ENCODE measurements at regions not wholly inside any gene's neighbourhood (a gene's known extent, or its start where the extent isn't known, plus 50 kb on each side); places are given as distances from the start of the nearest gene placed in this dataset.
A peak's percentile ranks its signal among the peaks of the same experiment; 100 is the strongest.

DNA sequence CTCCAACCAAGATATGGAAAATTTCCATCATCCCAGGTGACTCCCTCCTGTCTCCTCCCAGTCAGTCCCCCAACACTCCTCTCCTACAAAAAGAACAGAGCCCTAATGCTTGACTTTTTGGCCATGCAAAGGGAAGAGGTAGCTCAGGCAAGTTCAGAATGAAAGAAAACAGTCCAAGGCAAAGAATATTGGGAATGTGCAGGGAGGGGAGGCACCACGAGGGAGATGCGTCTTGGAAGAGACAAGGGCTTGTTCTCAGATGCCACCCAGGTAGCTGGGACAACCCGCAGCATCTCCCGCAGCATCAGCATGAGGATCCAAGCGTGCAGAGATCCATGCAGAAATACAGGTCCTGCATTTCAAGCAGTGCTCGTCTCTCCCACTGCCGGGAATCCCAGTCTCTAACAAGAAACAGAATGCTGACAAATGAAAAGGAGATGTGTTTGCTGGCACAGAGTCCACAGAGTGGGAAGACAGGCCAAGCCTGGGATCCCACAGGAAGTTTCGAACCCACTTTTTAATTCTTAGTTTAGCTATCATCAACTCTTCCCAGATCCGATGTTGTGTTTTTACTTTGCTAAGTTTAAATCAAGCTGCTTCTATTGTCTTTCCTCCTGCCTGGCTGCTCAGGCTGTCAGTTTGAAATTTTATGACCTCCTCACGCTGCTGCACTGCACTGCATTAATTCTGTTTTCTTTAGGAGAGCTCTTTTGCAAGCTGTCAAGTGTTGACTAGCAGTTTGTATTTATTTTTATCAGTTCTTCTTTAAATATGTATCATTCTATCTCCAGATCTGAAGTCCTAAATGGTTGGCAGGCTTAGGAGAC lies 86.8 kb upstream of the OSMR start:
- 11% methylated on average over 6 of the region's 10 CpGs for WGBS (ENCODE audit: insufficient coverage)
- peak overlapping the region; percentile 67 for H3K27ac ChIP-seq (ENCODE audit: low read length)
- peak; percentile 96 for DNase-seq

DNA sequence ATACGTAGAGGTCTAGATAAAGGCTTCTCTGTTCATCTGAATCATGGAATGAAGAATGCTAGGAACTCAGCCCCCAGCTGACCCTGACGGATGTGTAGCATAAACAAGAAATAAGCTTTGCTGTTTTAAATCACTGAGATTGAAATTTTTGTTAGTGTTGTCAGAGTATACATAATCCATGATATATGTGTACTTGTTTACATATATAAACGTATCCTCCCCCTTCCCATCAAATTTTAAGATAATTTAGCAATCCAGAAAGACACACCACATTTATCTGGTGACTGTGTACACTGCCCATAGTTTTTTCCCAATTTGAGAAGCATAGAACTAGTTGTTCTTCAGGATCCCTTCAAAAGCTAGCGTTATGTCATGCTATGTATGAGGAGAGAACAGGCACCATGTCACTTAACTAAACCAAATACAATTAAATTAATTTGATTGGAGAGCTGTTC lies 80.8 kb upstream of the OSMR start:
- H3K4me3 ChIP-seq (ENCODE audit: low read length) = no peak overlapping the region
- 60% methylated on average over 1 of the region's 4 CpGs for WGBS (ENCODE audit: insufficient coverage)
- no peak for DNase-seq
- no peaks in the 10 kb centered on the region for H3K27me3 ChIP-seq (ENCODE audit: control insufficient read depth, insufficient read depth, low read length)
- peaks cover 4% of the 10 kb centered on the region for H3K4me1 ChIP-seq (ENCODE audit: control insufficient read depth, insufficient read depth, low read length)
- no peaks in the 10 kb centered on the region for H3K36me3 ChIP-seq (ENCODE audit: control insufficient read depth, insufficient read depth, low read length)
- H3K27ac ChIP-seq (ENCODE audit: low read length) = no peak overlapping the region
- H3K9me3 ChIP-seq (replicated peaks; ENCODE audit: control insufficient read depth, low read depth, low read length) = peaks cover 7% of the 10 kb centered on the region

More for the DNA sequence above, 86.8 kb upstream of the OSMR start:
- H3K4me3 ChIP-seq (ENCODE audit: low read length) = peak overlapping the region; percentile 9
- H3K4me1 ChIP-seq (ENCODE audit: control insufficient read depth, insufficient read depth, low read length) = peaks cover 8% of the 10 kb centered on the region
- no peaks in the 10 kb centered on the region for H3K36me3 ChIP-seq (ENCODE audit: control insufficient read depth, insufficient read depth, low read length)
- H3K27me3 ChIP-seq (ENCODE audit: control insufficient read depth, insufficient read depth, low read length) = no peaks in the 10 kb centered on the region
- H3K9me3 ChIP-seq (replicated peaks; ENCODE audit: control insufficient read depth, low read depth, low read length) = no peaks in the 10 kb centered on the region

DNA sequence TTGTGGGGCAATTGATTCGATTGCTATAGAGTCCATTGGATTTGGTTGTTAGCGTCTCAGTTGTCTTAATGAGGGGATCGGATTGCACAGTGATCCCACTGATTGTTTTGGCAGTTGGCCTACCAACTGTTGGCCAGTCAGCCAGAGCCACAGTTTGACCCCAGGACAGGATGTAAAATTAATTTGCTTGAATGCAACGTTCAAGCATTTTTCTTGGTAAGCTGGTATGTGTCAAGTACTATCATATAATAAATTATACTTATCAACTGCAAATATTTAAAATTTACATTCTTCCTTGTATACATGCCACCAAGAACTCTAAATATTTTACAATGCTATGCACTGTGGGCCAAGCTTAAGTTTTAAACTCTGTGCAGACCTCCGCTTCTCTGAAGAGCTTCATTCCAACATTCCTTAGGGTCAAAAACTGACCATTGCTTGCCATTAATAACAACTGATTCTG lies 80.4 kb upstream of the OSMR start:
- H3K4me3 ChIP-seq (ENCODE audit: low read length) = no peak overlapping the region
- no peak for DNase-seq
- no peak overlapping the region for H3K27ac ChIP-seq (ENCODE audit: low read length)
- 71% methylated on average over 2 of the region's 5 CpGs for WGBS (ENCODE audit: insufficient coverage)
- peaks cover 7% of the 10 kb centered on the region for H3K9me3 ChIP-seq (replicated peaks; ENCODE audit: control insufficient read depth, low read depth, low read length)
- H3K27me3 ChIP-seq (ENCODE audit: control insufficient read depth, insufficient read depth, low read length) = no peaks in the 10 kb centered on the region
- H3K36me3 ChIP-seq (ENCODE audit: control insufficient read depth, insufficient read depth, low read length) = no peaks in the 10 kb centered on the region
- H3K4me1 ChIP-seq (ENCODE audit: control insufficient read depth, insufficient read depth, low read length) = peaks cover 4% of the 10 kb centered on the region

DNA sequence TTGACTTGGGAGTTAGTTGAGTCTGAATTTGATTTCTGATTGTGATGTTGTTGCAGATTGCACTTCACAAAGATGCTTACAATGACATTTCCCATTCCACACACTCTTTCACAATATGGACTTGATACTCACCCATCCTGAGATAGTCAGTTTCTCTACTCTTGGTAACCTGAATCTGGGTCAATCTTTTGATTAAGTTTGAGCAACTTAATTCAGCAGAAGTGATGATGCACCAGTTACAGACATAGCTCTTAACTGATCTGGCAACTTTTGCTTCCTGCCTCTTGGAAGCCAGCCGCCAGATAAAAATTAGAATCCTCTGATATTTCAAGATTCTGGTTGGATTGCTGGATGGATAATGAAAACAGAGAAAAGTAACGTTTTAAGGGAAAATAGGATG lies 79.7 kb upstream of the OSMR start:
- DNase-seq = no peak
- H3K36me3 ChIP-seq (ENCODE audit: control insufficient read depth, insufficient read depth, low read length) = no peaks in the 10 kb centered on the region
- peaks cover 4% of the 10 kb centered on the region for H3K4me1 ChIP-seq (ENCODE audit: control insufficient read depth, insufficient read depth, low read length)
- no peak overlapping the region for H3K4me3 ChIP-seq (ENCODE audit: low read length)
- no peaks in the 10 kb centered on the region for H3K27me3 ChIP-seq (ENCODE audit: control insufficient read depth, insufficient read depth, low read length)
- peaks cover 7% of the 10 kb centered on the region for H3K9me3 ChIP-seq (replicated peaks; ENCODE audit: control insufficient read depth, low read depth, low read length)
- WGBS (ENCODE audit: insufficient coverage) = 86% methylated on average over 1 of the region's 2 CpGs
- no peak overlapping the region for H3K27ac ChIP-seq (ENCODE audit: low read length)

DNA sequence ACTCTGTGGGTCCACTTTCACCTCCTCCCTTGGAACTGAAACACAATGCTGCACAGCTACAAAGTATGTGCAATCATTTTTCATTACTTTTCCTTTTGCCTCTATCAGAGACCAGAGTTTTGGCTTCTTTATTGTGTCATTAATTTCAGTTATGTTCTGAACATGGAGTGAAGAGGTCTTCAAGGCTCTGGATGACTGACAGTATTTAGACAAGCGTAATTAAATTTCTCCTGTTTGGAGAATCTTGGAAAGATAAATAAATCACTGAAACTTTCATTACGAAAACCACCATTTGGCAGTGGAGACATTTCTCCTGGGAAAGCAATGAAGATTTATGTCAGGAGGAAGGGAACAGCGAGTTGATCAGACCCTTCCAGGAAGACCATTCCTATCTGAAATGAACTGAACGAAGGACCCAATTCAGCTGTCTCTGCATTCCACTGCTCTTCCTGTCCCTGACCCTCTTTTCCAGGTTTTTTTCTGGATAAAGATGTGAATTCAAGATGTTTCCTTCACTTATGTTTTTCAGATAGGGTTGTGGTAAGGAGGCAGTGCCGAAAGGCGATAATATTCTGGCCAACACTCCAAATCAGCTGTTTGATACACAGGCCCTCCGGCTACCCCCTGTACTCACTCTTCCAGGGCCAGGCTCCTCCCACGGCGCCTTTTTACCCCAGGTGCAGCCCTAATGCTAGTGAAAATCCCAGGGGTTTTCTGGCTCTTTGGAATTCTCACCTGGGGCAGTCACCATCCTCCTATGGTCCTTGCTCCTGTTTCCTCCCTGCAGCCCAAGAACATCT lies 77.2 kb upstream of the OSMR start:
- Histone ChIP-seq H3K4me3 (ENCODE audit: low read length) (no peak overlapping the region), H3K9me3 (replicated peaks; ENCODE audit: control insufficient read depth, low read depth, low read length) (peaks cover 7% of the 10 kb centered on the region), H3K27ac (ENCODE audit: low read length) (peak overlapping the region; percentile 62), H3K27me3 (ENCODE audit: control insufficient read depth, insufficient read depth, low read length) (no peaks in the 10 kb centered on the region), H3K4me1 (ENCODE audit: control insufficient read depth, insufficient read depth, low read length) (peaks cover 4% of the 10 kb centered on the region), H3K36me3 (ENCODE audit: control insufficient read depth, insufficient read depth, low read length) (no peaks in the 10 kb centered on the region)
- 25% methylated on average over 4 of the region's 9 CpGs for WGBS (ENCODE audit: insufficient coverage)
- peak; percentile 86 for DNase-seq

DNA sequence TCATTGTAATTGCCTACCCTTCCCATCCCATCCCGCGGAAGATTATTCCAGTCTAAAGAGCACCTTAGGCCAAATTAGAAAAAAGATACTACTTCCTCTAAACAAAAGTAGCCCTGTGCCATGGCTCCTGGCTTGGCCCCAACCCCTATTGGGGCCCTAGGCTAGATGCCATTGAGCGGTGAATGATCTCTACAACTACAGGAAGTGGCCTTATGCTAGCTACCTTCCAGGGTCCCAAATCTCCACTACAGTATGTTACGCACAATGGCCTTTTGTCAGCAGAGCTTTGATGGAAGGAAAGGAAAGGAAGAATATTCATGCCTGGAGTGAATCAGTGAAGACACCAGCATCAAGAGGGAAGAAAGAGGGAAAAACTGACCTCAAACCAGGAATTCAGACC lies 73.3 kb upstream of the OSMR start:
- H3K27ac ChIP-seq (ENCODE audit: low read length) = no peak overlapping the region
- H3K36me3 ChIP-seq (ENCODE audit: control insufficient read depth, insufficient read depth, low read length) = no peaks in the 10 kb centered on the region
- H3K4me3 ChIP-seq (ENCODE audit: low read length) = no peak overlapping the region
- H3K9me3 ChIP-seq (replicated peaks; ENCODE audit: control insufficient read depth, low read depth, low read length) = no peaks in the 10 kb centered on the region
- no peaks in the 10 kb centered on the region for H3K27me3 ChIP-seq (ENCODE audit: control insufficient read depth, insufficient read depth, low read length)
- WGBS (ENCODE audit: insufficient coverage) = no CpG with 5 or more reads among the region's 4 CpGs
- peaks cover 8% of the 10 kb centered on the region for H3K4me1 ChIP-seq (ENCODE audit: control insufficient read depth, insufficient read depth, low read length)
- DNase-seq = no peak

DNA sequence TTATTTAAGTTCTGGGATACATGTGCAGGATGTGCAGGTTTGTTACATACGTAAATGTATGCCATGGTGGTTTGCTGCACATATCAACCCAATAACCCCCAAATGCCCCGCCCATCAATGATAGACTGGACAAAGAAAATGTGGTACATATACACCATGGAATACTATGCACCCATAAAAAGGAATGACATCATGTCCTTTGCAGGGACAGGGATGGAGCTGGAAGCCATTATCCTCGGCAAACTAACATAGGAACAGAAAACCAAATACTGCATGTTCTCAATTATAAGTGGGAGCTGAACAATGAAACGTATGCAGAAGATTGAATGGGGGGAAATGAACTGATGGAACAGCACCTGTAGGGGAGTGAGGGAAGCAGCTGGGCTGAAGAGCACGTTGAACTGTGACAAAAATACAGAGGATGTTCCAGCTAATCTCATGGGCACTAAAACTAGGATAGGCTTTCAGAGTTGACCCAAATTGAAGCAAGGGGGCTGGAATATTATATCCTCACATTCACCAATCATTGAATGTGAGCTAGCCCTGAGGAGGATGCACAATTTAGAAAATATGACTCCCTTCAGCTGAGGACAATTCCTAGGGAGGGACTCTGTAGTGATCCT lies 70.5 kb upstream of the OSMR start:
- H3K27ac ChIP-seq (ENCODE audit: low read length) = peak overlapping the region; percentile 31
- WGBS (ENCODE audit: insufficient coverage) = 73% methylated on average over 2 of the region's 5 CpGs
- peak; percentile 67 for DNase-seq

DNA sequence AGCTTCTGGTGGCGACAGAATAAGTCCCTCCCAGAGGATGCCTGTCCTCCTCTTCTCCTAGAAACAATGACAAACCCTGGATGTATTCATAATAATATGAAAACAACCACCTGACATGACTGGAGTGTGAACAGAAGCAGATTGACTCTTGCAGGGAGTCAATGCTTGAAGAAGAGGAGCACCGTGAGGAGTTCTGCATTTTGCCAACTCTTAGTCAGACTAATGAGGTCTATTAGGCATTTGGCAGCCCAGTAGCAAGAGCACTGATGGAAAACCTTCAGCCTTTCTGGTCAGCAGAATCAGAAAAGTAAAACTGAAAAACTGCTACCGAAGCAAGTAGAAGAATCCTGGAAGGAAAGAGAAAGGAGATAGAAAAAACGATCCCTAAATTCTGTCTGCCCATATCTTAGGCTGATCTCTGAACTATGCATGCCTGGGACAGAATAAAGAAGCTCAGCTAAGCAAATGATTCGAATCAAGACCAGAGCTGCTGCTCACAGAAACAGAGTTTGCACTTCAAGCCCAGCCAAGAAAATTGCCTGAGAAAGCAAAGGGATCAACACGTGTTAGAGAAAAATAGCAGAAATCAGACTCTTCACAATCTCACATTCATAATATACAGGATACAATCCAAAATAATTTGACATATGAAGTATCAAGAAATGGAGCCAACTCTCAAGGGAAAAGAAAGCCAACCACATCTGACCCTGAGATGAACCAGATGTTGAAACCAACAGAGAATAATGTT lies 69.5 kb upstream of the OSMR start:
- H3K4me1 ChIP-seq (ENCODE audit: control insufficient read depth, insufficient read depth, low read length) = peaks cover 3% of the 10 kb centered on the region
- DNase-seq = peak; percentile 86
- peak overlapping the region; percentile 31 for H3K27ac ChIP-seq (ENCODE audit: low read length)
- no peak overlapping the region for H3K4me3 ChIP-seq (ENCODE audit: low read length)
- no peaks in the 10 kb centered on the region for H3K36me3 ChIP-seq (ENCODE audit: control insufficient read depth, insufficient read depth, low read length)
- H3K9me3 ChIP-seq (replicated peaks; ENCODE audit: control insufficient read depth, low read depth, low read length) = no peaks in the 10 kb centered on the region
- 47% methylated on average over 3 of the region's 6 CpGs for WGBS (ENCODE audit: insufficient coverage)
- H3K27me3 ChIP-seq (ENCODE audit: control insufficient read depth, insufficient read depth, low read length) = no peaks in the 10 kb centered on the region

More for the DNA sequence above, 70.5 kb upstream of the OSMR start:
- Histone ChIP-seq H3K4me3 (ENCODE audit: low read length) (no peak overlapping the region), H3K27me3 (ENCODE audit: control insufficient read depth, insufficient read depth, low read length) (no peaks in the 10 kb centered on the region), H3K4me1 (ENCODE audit: control insufficient read depth, insufficient read depth, low read length) (peaks cover 3% of the 10 kb centered on the region), H3K9me3 (replicated peaks; ENCODE audit: control insufficient read depth, low read depth, low read length) (no peaks in the 10 kb centered on the region), H3K36me3 (ENCODE audit: control insufficient read depth, insufficient read depth, low read length) (no peaks in the 10 kb centered on the region)

DNA sequence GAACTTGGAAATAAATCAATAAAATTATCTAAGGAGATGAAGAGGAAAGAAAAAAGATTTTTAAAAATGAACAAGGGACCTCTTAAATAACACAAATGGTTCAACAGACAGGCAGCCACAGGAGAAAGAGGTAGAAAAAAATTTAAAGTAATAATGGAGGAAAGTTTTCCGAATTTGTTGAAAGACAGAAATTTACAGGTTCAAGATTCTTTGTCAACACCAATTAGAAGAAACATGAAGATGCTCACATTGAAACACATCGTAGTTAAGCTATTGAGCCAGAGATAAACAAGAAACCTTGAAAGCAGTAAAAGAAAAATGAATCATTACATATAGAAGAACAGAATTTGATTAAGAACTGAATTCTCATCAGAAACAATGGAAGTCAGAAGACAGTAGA lies 68.7 kb upstream of the OSMR start:
- no peak for DNase-seq
- H3K27me3 ChIP-seq (ENCODE audit: control insufficient read depth, insufficient read depth, low read length) = no peaks in the 10 kb centered on the region
- no peaks in the 10 kb centered on the region for H3K9me3 ChIP-seq (replicated peaks; ENCODE audit: control insufficient read depth, low read depth, low read length)
- no peak overlapping the region for H3K4me3 ChIP-seq (ENCODE audit: low read length)
- H3K36me3 ChIP-seq (ENCODE audit: control insufficient read depth, insufficient read depth, low read length) = no peaks in the 10 kb centered on the region
- no peak overlapping the region for H3K27ac ChIP-seq (ENCODE audit: low read length)
- no CpG with 5 or more reads among the region's 2 CpGs for WGBS (ENCODE audit: insufficient coverage)
- H3K4me1 ChIP-seq (ENCODE audit: control insufficient read depth, insufficient read depth, low read length) = peaks cover 3% of the 10 kb centered on the region

All from muscle of leg (tissue), 3 donors.